ENCODE measurements at regions not wholly inside any gene's neighbourhood (a gene's known extent, or its start where the extent isn't known, plus 50 kb on each side); places are given as distances from the start of the nearest gene placed in this dataset.
A peak's percentile ranks its signal among the peaks of the same experiment; 100 is the strongest.

DNA sequence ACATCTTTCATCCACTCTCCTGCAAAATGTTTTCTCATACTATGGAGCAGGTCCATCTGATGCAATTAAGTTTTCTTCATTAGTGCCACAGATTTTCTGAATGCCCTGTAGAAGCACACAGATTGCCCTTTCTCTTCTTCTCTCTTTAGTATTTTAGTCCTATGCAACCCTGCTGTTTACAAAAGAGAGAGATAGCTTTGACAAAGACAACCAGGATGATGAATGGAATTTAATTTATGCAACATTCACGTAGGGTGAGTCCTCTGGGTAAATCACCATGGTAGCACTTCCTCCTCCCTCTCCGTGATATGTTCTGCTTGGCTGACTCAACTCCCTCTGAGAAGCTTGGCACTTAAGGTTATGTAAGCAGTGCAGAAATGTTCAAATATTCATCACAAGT lies 400.9 kb upstream of the PDE3A start:
- no peak overlapping the region for H3K56ac ChIP-seq (ENCODE audit: extremely low read depth, insufficient read depth, low read length)
- no peak overlapping the region for H3K18ac ChIP-seq (ENCODE audit: low read depth, low read length)
- H4K20me1 ChIP-seq (ENCODE audit: insufficient read depth, low read length): no peaks in the 10 kb centered on the region
- H2BK5ac ChIP-seq (ENCODE audit: low read depth, low read length, poor library complexity, severe bottlenecking): no peak overlapping the region
- in situ Hi-C loops (cut with MboI; ENCODE audit: low sequenced_read_pairs) (no loop called here), dilution Hi-C loops (cut with HindIII; ENCODE audit: low sequenced_read_pairs, unreplicated experiment) (no loop called here), intact Hi-C loops (cut with micrococcal nuclease) (loop anchor here (10.0 kb wide), 1 partner anchor 213 kb away; no protein-coding TSS in a partner anchor)
- no peak overlapping the region for H2BK15ac ChIP-seq (ENCODE audit: low read depth, low read length)
- H2BK20ac ChIP-seq (ENCODE audit: low read depth, low read length): no peak overlapping the region
- CTCF ChIA-PET: interaction anchor here (0.6 to 0.7 kb wide), 2 partner anchors 16 to 1761 kb away, joined by 3 to 6 read pairs; no protein-coding TSS in a partner anchor
- H3K4me1 ChIP-seq (ENCODE audit: control insufficient read depth, insufficient read depth, low read length): peaks cover 6% of the 10 kb centered on the region
- ATAC-seq (ENCODE audit: low read depth) (peak; percentile 97), DNase-seq (peak; percentile 96)
- no peak overlapping the region for H4K8ac ChIP-seq (ENCODE audit: low read depth in 2 of 2, low read length in 2 of 2)
- no peak overlapping the region for H3K27ac ChIP-seq (ENCODE audit: insufficient read depth, low read length)
- TF ChIP-seq CEBPB (IDR thresholded peaks at IDR 0.05; ENCODE audit: low read depth, low read length) (peak; percentile 86), BHLHE40 (IDR thresholded peaks at IDR 0.05; ENCODE audit: low read depth, low read length) (no peak), RFX5 (IDR thresholded peaks at IDR 0.05; ENCODE audit: low read depth, low read length) (peak; percentile 23; the same call in 1 of the 2 replicates), RAD21 (IDR thresholded peaks at IDR 0.05; ENCODE audit: low read length) (no peak), MAFK (IDR thresholded peaks at IDR 0.05; ENCODE audit: low read depth, low read length) (peak; percentile 6; the same call in 1 of the 2 replicates), FOS (IDR thresholded peaks at IDR 0.05; ENCODE audit: low read depth, low read length) (0 out of 2 replicates have a peak, but pooled peaks have one; percentile 10)
- H3K36me3 ChIP-seq (ENCODE audit: control insufficient read depth, insufficient read depth, low read length): no peaks in the 10 kb centered on the region
- no TSS peak for BruUV-seq (replicated peaks)
- H2BK120ac ChIP-seq (ENCODE audit: low read depth, low read length): no peak overlapping the region
- H3K27me3 ChIP-seq (ENCODE audit: control insufficient read depth, insufficient read depth, low read length): no peaks in the 10 kb centered on the region
- H2AK5ac ChIP-seq (ENCODE audit: low read depth, low read length): no peak overlapping the region
- no peak overlapping the region for H3K23ac ChIP-seq (ENCODE audit: low read depth, low read length)
- H3K14ac ChIP-seq (replicated peaks; ENCODE audit: low read depth, low read length): no peak overlapping the region
- no peak overlapping the region for H3K4ac ChIP-seq (ENCODE audit: low read depth, low read length)
- no peaks in the 10 kb centered on the region for H3K9me3 ChIP-seq (ENCODE audit: control insufficient read depth, insufficient read depth, low read length)
- no peak overlapping the region for H4K91ac ChIP-seq (ENCODE audit: insufficient read depth, low read depth, low read length)
- no peak overlapping the region for H4K5ac ChIP-seq (ENCODE audit: low read depth, low read length)
- H3K79me1 ChIP-seq (ENCODE audit: low read depth in 1 of 2, low read length in 2 of 2): no peaks in the 10 kb centered on the region
- no peaks in the 10 kb centered on the region for H3K9me1 ChIP-seq (ENCODE audit: insufficient read depth, low read length)
- H2AFZ ChIP-seq (replicated peaks; ENCODE audit: low read length, poor library complexity): no peak overlapping the region
- POLR2A ChIA-PET (ENCODE audit: unreplicated experiment): no interaction called here
- no peak overlapping the region for H2AK9ac ChIP-seq (replicated peaks; ENCODE audit: low read depth, low read length, poor library complexity)
- H3K9ac ChIP-seq (ENCODE audit: low read depth, low read length): no peak overlapping the region
- H3K4me3 ChIP-seq (ENCODE audit: insufficient read depth, low read depth, low read length): no peak overlapping the region
- WGBS, 2 experiments (ENCODE audit: extremely low coverage in 2 of 2, insufficient read length in 1 of 2): no CpG with 5 or more reads among the region's 2 CpGs
- H3K4me2 ChIP-seq (ENCODE audit: low read depth, low read length): peak overlapping the region; percentile 41; the same call in 1 of the 2 replicates
